IPS-18a (cell line): ENCODE measurements at regions not wholly inside any gene's neighbourhood (a gene's known extent, or its start where the extent isn't known, plus 50 kb on each side); places are given as distances from the start of the nearest gene placed in this dataset.
"Not testable (repeated sequence)": the region's sequence is repeated elsewhere in the genome, so short reads cannot be mapped to it uniquely, and the experiment has no call there.

ENCODE experiments used
- H3K27ac ChIP-seq: one replicate; pipeline ENCODE4 v1.5.1; 2013; ENCODE audit warnings: low read length
- H3K27me3 ChIP-seq: one replicate; pipeline ENCODE4 v1.6.1; 2013; ENCODE audit warnings: mild to moderate bottlenecking, low read length; ENCODE audit not compliant: control insufficient read depth, insufficient read depth
- H3K36me3 ChIP-seq: one replicate; pipeline ENCODE4 v1.6.1; 2013; ENCODE audit warnings: low read depth, low read length; ENCODE audit not compliant: control insufficient read depth
- H3K4me1 ChIP-seq: one replicate; pipeline ENCODE4 v1.6.1; 2013; ENCODE audit warnings: low read depth, low read length; ENCODE audit not compliant: control insufficient read depth
- H3K4me3 ChIP-seq: one replicate; pipeline ENCODE4 v1.5.1; 2013; ENCODE audit warnings: low read length
- H3K9ac ChIP-seq: one replicate; pipeline ENCODE4 v1.6.1; 2013; ENCODE audit warnings: mild to moderate bottlenecking, low read length, moderate library complexity
- H3K9me3 ChIP-seq: one replicate; pipeline ENCODE4 v1.6.1; 2013; ENCODE audit warnings: low read depth, low read length; ENCODE audit not compliant: control insufficient read depth

DNA sequence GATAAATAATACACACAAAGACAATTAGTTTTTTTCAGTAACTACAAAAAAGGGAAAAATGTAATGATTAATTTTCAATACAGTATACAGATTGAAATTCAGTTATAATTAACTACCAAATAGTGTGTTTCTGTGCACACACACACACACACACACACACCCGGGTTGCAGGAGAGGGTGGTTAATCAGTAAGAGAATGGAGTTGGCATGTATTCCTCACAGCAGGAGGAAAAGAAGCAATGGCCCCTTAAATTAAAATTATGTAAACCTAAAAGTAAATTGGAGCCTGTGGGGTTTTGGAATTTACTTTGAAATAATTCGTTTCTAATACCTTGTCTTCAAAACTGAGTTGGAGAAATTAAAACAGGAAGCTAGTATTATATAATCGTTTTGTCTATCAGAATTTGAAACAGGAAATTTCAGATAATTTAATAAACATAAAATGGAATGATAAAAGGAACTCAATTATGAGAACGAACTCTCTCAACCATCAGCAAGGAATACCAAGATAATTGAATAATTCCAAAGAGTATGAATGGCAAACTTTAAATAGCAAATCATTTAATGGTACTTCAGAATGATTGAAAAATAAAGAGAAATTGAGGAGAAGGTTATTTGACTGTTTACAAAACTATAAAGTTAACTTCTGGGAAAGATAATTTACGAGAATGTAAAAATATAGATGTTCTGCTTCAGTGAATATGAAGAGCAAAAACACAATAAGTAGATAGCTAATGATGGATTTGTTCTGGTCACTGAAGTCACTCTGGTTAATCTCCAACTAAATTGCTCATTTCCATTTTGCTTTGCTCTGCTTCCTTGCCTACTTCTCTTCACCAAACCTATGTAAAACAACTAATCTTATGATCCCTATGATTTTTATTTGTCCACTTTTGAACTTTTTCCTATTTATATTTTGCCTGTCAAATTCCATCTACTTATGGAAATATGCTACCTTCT is 547.9 kb upstream of the ZP4 start:
- H3K4me1 ChIP-seq: peaks cover 3% of the 10 kb centered on the region
- H3K36me3 ChIP-seq: no peaks in the 10 kb centered on the region
- no peak overlapping the region for H3K4me3 ChIP-seq
- no peaks in the 10 kb centered on the region for H3K27me3 ChIP-seq
- H3K9me3 ChIP-seq: no peaks in the 10 kb centered on the region
- H3K9ac ChIP-seq: no peak overlapping the region
- no peak overlapping the region for H3K27ac ChIP-seq

DNA sequence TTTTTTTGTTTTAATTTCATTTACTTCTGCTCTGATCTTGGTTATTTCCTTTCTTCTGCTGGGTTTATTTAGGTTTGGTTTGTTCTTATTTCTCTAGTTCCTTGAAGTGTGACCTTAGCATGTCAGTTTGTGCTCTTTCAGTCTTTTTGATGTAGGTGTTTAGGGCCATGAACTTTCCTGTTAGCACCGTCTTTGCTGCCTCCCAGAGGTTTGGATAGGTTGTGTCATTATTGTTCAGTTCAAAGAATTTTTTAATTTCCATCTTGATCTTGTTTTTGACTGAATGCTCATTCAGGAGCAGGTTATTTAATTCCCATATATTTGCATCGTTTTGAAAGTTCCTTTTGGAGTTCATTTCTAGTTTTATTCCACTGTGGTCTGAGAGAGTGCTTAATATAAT is 539.0 kb upstream of the ZP4 start:
- not testable (repeated sequence) for H3K36me3 ChIP-seq, H3K4me1 ChIP-seq, H3K27me3 ChIP-seq, H3K9me3 ChIP-seq, H3K9ac ChIP-seq, H3K4me3 ChIP-seq, H3K27ac ChIP-seq

DNA sequence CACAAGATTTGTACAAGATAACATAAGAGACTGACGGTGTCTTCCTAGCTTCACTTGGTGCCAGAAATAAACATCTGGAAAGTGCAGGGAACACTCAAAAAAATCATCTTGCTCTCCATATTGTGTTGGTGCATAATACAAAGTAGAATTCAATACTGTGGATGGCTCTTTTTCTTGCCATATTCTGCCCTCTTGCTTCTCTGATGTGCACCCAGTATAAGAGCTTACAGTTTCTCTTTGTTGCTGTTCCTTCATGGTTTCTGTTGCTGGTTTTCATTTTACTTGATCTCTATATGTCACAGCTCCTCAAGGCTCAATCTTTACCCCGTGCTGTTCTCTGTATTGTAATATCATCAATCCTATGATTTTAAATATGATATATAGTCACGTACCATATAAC is 528.5 kb upstream of the ZP4 start:
- no peaks in the 10 kb centered on the region for H3K9me3 ChIP-seq
- H3K36me3 ChIP-seq: no peaks in the 10 kb centered on the region
- H3K27me3 ChIP-seq: no peaks in the 10 kb centered on the region
- H3K27ac ChIP-seq: no peak overlapping the region
- no peak overlapping the region for H3K9ac ChIP-seq
- no peak overlapping the region for H3K4me3 ChIP-seq
- no peaks in the 10 kb centered on the region for H3K4me1 ChIP-seq

DNA sequence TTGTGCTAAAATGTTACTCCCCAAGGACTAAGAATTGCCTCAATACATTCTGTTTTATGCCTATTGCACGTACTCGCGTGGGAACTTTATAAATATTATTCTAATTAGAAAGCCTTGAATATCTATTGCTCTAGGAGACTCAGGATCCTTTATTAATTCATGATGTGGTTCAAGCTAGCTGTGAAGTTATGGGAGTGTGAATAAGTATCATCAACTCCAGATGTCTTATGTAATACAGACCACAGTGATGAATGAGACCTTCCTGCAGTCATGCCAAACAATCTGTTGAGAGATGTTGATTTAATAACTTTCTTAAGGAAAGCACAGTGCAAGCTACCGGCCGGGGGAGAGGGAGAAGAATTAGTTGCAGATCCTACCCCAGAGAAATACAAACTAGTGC is 519.2 kb upstream of the ZP4 start:
- Histone ChIP-seq H3K27ac (no peak overlapping the region), H3K9me3 (no peaks in the 10 kb centered on the region), H3K36me3 (no peaks in the 10 kb centered on the region), H3K4me1 (no peaks in the 10 kb centered on the region), H3K27me3 (no peaks in the 10 kb centered on the region), H3K4me3 (no peak overlapping the region), H3K9ac (no peak overlapping the region)

DNA sequence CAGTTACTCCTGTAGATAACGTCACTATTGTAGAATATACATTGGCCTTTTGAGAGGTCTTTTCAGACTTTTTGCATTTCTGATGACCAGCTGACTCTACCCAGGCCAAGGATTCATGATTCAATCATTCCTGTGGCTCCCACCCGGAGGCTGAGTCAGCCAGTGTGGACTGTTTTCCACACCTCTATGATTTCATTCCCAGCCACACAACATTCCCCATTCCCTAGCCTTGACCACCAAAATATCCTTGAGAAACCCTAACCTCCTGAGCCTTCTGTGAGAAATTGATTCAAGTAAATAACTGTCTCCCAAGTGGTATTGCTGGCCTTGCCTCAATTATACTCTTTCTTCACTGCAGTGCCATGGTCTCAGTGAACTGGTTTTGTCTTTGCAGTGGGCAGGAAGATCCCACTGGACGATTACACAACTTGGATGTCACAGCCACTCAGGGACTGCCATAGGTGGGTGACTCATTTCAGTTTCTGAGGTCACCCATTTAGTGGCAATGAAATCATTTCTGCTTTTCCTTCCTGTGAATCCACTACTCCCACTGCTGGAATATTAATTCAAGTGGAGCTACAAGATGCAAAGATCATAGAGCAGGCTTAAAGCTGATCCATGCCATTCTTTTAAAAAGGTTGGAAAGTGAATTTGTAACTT is 518.6 kb upstream of the ZP4 start:
- no peak overlapping the region for H3K4me3 ChIP-seq
- H3K4me1 ChIP-seq: no peaks in the 10 kb centered on the region
- no peaks in the 10 kb centered on the region for H3K27me3 ChIP-seq
- no peak overlapping the region for H3K27ac ChIP-seq
- no peaks in the 10 kb centered on the region for H3K36me3 ChIP-seq
- H3K9me3 ChIP-seq: no peaks in the 10 kb centered on the region
- no peak overlapping the region for H3K9ac ChIP-seq

DNA sequence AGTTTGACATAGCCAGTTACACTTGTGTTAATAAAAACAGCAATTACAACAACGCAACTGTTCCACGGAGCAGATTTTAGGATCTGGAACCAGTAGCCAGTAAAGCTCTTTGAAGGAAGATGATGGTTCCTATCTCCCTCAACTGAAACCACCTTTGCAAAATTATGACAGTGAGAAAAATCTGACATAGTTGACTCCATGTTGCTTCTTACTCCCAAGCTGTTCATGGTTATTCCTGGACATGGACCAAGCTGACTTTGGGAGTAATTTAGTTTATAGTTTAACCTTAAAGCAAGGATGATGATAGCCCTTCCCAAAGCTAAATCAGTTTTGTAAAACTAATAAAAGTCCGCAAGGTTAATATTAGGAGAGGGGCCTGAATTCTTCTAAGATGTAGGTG is 518.0 kb upstream of the ZP4 start:
- Histone ChIP-seq H3K4me3 (no peak overlapping the region), H3K4me1 (no peaks in the 10 kb centered on the region), H3K27me3 (no peaks in the 10 kb centered on the region), H3K36me3 (no peaks in the 10 kb centered on the region), H3K9ac (no peak overlapping the region), H3K27ac (no peak overlapping the region), H3K9me3 (no peaks in the 10 kb centered on the region)

DNA sequence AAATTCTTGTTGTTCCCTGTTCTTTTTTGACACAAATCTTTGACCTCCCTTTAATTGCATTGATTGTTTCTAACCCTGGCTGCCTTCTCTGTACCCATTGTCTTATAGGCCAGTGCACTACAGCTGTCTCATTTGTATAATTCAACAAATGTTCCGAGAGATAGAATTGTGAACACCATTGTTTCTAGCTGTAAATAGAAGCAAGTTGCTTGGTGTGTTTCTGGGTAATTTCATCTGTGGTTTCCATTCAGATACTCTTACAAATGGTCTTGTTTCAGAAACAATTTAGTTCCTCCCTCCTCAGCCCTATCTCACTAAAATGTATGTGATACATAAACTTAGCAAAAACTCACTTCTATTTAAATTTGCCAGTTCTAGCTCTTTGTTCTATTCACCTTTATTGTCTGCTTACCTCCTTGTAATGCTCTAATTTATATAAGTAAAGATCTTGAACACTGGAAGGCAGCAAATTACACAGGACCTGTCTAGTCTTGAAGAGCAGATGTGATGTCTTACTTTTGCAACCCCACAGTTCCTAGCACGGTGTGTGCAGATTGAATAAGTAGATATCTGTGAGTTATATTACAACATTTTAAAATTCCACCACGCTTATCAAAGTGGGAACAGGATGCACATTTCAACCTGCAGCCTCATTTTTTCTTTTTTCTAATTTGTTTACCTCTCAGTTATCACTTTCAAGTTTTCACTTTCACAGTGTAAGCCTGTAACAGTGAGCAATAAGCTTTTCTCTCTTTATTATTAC is 515.6 kb upstream of the ZP4 start:
- no peaks in the 10 kb centered on the region for H3K9me3 ChIP-seq
- no peak overlapping the region for H3K27ac ChIP-seq
- H3K27me3 ChIP-seq: no peaks in the 10 kb centered on the region
- H3K9ac ChIP-seq: no peak overlapping the region
- no peaks in the 10 kb centered on the region for H3K36me3 ChIP-seq
- H3K4me3 ChIP-seq: no peak overlapping the region
- H3K4me1 ChIP-seq: no peaks in the 10 kb centered on the region

DNA sequence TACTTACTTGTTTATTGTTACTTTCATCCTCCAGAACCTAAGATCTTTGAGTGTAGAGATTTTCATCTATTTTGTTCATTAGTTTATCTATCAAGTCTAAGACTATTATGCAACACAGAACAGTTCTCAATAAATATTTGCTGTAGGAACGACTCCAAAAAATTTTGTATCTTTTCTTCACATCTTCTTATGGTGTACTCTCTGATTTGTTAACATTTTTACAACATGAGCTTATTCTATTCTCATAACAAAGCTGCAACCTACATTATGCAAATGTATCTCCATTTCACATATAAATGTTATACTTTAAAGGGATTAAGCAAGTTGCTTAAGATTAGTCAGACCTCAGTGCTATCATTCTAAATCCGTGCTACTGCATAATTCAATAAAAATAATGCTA is 514.2 kb upstream of the ZP4 start:
- H3K4me3 ChIP-seq: no peak overlapping the region
- no peaks in the 10 kb centered on the region for H3K36me3 ChIP-seq
- H3K4me1 ChIP-seq: no peaks in the 10 kb centered on the region
- no peak overlapping the region for H3K9ac ChIP-seq
- H3K27me3 ChIP-seq: no peaks in the 10 kb centered on the region
- no peaks in the 10 kb centered on the region for H3K9me3 ChIP-seq
- H3K27ac ChIP-seq: no peak overlapping the region

DNA sequence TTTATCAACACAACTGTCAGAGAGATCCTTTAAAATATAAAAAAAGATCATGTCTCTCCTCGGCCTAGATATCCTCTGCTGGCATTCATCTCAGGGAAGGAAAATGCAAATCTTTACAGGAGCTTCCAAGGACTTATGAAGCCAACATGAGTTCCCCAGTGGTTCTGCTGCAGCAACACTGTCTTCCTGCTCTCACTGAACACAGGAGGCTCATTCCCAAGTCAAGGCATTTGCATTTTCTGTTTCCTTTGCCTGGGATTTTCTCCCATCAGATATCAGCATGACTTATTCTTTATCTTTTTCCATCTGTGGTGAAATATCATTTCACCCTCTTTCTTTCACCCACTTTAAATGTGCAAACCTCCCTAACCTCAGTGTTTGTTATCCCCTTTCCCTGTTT is 513.8 kb upstream of the ZP4 start:
- Histone ChIP-seq H3K36me3 (no peaks in the 10 kb centered on the region), H3K4me3 (no peak overlapping the region), H3K9me3 (no peaks in the 10 kb centered on the region), H3K27ac (no peak overlapping the region), H3K27me3 (no peaks in the 10 kb centered on the region), H3K4me1 (no peaks in the 10 kb centered on the region), H3K9ac (no peak overlapping the region)

DNA sequence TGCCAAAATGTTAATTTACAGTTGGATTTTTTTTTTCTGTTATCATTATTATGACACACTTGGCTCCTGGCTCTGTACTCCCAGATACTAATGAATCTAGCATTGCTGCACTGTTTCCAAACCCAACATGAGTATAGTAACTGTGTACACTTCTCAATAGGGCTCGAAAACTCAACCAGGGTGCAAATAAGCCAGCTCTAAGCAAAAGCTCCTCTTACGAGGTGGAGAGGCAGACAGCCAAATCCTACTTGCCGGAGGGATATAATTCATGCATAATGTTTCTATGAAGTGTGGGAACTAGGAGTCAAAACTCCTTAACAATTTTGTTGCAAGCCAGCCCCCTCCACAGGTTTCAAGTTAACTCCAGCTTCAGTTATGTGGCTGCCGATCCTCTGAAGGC is 510.4 kb upstream of the ZP4 start:
- Histone ChIP-seq H3K9me3 (no peaks in the 10 kb centered on the region), H3K4me3 (no peak overlapping the region), H3K36me3 (no peaks in the 10 kb centered on the region), H3K27me3 (no peaks in the 10 kb centered on the region), H3K4me1 (no peaks in the 10 kb centered on the region), H3K27ac (no peak overlapping the region), H3K9ac (no peak overlapping the region)

DNA sequence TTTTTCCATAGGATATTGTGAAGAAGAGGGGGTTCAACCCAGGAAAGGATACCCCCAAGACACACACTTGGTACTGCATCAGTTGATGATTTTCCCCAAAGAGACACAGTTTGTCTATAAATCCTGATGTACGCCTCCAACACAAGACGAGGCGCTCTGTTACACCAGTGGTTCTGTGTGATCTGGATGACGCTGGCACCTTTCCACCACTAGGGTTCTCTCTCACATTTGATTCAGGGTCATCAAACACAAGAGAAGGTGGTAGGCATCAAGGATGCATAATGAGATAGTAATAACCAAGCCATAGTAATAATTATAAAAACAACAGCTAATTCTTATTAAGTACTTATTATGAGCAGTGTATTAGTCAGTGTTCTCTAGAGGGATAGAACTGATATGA is 508.8 kb upstream of the ZP4 start:
- no peaks in the 10 kb centered on the region for H3K27me3 ChIP-seq
- H3K9ac ChIP-seq: no peak overlapping the region
- H3K27ac ChIP-seq: no peak overlapping the region

More for the DNA sequence above, 508.8 kb upstream of the ZP4 start:
- Histone ChIP-seq H3K4me1 (no peaks in the 10 kb centered on the region), H3K36me3 (no peaks in the 10 kb centered on the region), H3K9me3 (no peaks in the 10 kb centered on the region), H3K4me3 (no peak overlapping the region)
